ENCODE measurements at regions not wholly inside any gene's neighbourhood (a gene's known extent, or its start where the extent isn't known, plus 50 kb on each side); places are given as distances from the start of the nearest gene placed in this dataset.

DNA sequence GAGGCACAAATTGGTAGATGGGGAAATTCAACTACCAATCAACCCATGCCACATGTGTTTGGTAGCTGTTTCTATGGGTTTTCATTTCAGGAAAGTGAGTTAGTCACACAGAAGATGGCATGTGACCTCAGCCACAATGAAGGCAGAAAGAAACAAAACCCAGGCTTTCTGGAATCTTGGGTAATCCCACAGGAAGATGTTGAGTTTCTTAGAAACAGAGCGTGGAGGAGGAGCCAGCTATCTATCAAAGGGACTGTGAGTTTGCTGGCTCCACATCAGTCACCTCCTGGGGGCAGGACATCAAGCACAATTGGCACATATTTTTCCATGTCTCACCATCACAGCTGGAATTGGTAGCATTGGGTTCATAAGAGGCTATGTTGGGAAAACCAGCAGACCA is 188.9 kb upstream of the PLXNA2 start:
- H2AFZ ChIP-seq (ENCODE audit: low read length): no peak overlapping the region
- H3F3A ChIP-seq (ENCODE audit: low read depth): no peaks in the 10 kb centered on the region
- no peaks in the 10 kb centered on the region for H3K4me1 ChIP-seq (ENCODE audit: insufficient read depth, low read length, poor library complexity, severe bottlenecking)
- H3K27me3 ChIP-seq (ENCODE audit: insufficient read depth, low read length, poor library complexity, severe bottlenecking): no peaks in the 10 kb centered on the region
- no peak overlapping the region for H3K4me2 ChIP-seq (ENCODE audit: low read depth, low read length, poor library complexity, severe bottlenecking)
- no peak for TF ChIP-seq EZH2phosphoT487 (IDR thresholded peaks at IDR 0.05; ENCODE audit: borderline replicate concordance)
- TF ChIP-seq, protein P1, sequence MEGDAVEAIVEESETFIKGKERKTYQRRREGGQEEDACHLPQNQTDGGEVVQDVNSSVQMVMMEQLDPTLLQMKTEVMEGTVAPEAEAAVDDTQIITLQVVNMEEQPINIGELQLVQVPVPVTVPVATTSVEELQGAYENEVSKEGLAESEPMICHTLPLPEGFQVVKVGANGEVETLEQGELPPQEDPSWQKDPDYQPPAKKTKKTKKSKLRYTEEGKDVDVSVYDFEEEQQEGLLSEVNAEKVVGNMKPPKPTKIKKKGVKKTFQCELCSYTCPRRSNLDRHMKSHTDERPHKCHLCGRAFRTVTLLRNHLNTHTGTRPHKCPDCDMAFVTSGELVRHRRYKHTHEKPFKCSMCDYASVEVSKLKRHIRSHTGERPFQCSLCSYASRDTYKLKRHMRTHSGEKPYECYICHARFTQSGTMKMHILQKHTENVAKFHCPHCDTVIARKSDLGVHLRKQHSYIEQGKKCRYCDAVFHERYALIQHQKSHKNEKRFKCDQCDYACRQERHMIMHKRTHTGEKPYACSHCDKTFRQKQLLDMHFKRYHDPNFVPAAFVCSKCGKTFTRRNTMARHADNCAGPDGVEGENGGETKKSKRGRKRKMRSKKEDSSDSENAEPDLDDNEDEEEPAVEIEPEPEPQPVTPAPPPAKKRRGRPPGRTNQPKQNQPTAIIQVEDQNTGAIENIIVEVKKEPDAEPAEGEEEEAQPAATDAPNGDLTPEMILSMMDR (conservative IDR thresholded peaks at IDR 0.05; ENCODE audit: low read length): no peak
- H3K4me3 ChIP-seq (ENCODE audit: low read length, poor library complexity, severe bottlenecking): no peak overlapping the region
- H3K9ac ChIP-seq (ENCODE audit: low read depth, low read length, poor library complexity, severe bottlenecking): no peak overlapping the region
- H3K9me3 ChIP-seq (ENCODE audit: insufficient read depth, low read depth, low read length): no peaks in the 10 kb centered on the region
- H3K9me2 ChIP-seq (replicated peaks; ENCODE audit: low read depth, low read length): no peaks in the 10 kb centered on the region
- H4K20me1 ChIP-seq (ENCODE audit: insufficient read depth, low read length, poor library complexity, severe bottlenecking): no peaks in the 10 kb centered on the region
- no peaks in the 10 kb centered on the region for H3K79me2 ChIP-seq (ENCODE audit: insufficient read depth, low read length)
- H3K36me3 ChIP-seq (ENCODE audit: insufficient read depth, low read length): no peaks in the 10 kb centered on the region

GRCh38 chr1:208433971-208434370 is 189.8 kb upstream of the PLXNA2 start:
- Histone ChIP-seq H3K4me3 (ENCODE audit: low read length, poor library complexity, severe bottlenecking) (no peak overlapping the region), H3K9me2 (replicated peaks; ENCODE audit: low read depth, low read length) (no peaks in the 10 kb centered on the region), H3K27me3 (ENCODE audit: insufficient read depth, low read length, poor library complexity, severe bottlenecking) (no peaks in the 10 kb centered on the region), H3K36me3 (ENCODE audit: insufficient read depth, low read length) (no peaks in the 10 kb centered on the region), H3F3A (ENCODE audit: low read depth) (no peaks in the 10 kb centered on the region), H3K79me2 (ENCODE audit: insufficient read depth, low read length) (no peaks in the 10 kb centered on the region), H3K4me2 (ENCODE audit: low read depth, low read length, poor library complexity, severe bottlenecking) (no peak overlapping the region), H3K9me3 (ENCODE audit: insufficient read depth, low read depth, low read length) (no peaks in the 10 kb centered on the region), H4K20me1 (ENCODE audit: insufficient read depth, low read length, poor library complexity, severe bottlenecking) (no peaks in the 10 kb centered on the region), H3K4me1 (ENCODE audit: insufficient read depth, low read length, poor library complexity, severe bottlenecking) (no peaks in the 10 kb centered on the region), H3K9ac (ENCODE audit: low read depth, low read length, poor library complexity, severe bottlenecking) (no peak overlapping the region), H2AFZ (ENCODE audit: low read length) (no peak overlapping the region)
- TF ChIP-seq EZH2phosphoT487 (IDR thresholded peaks at IDR 0.05; ENCODE audit: borderline replicate concordance): no peak
- TF ChIP-seq, protein P1 (conservative IDR thresholded peaks at IDR 0.05; ENCODE audit: low read length): no peak

GRCh38 chr1:208437401-208437800 is 193.2 kb upstream of the PLXNA2 start:
- H3F3A ChIP-seq (ENCODE audit: low read depth): no peaks in the 10 kb centered on the region
- H4K20me1 ChIP-seq (ENCODE audit: insufficient read depth, low read length, poor library complexity, severe bottlenecking): no peaks in the 10 kb centered on the region
- no peak overlapping the region for H3K9ac ChIP-seq (ENCODE audit: low read depth, low read length, poor library complexity, severe bottlenecking)
- no peaks in the 10 kb centered on the region for H3K36me3 ChIP-seq (ENCODE audit: insufficient read depth, low read length)
- H3K79me2 ChIP-seq (ENCODE audit: insufficient read depth, low read length): no peaks in the 10 kb centered on the region
- no peaks in the 10 kb centered on the region for H3K9me2 ChIP-seq (replicated peaks; ENCODE audit: low read depth, low read length)
- H3K9me3 ChIP-seq (ENCODE audit: insufficient read depth, low read depth, low read length): no peaks in the 10 kb centered on the region
- H3K4me2 ChIP-seq (ENCODE audit: low read depth, low read length, poor library complexity, severe bottlenecking): no peak overlapping the region
- H3K4me1 ChIP-seq (ENCODE audit: insufficient read depth, low read length, poor library complexity, severe bottlenecking): no peaks in the 10 kb centered on the region
- TF ChIP-seq, protein P1 (conservative IDR thresholded peaks at IDR 0.05; ENCODE audit: low read length): no peak
- no peak for TF ChIP-seq EZH2phosphoT487 (IDR thresholded peaks at IDR 0.05; ENCODE audit: borderline replicate concordance)
- H3K4me3 ChIP-seq (ENCODE audit: low read length, poor library complexity, severe bottlenecking): no peak overlapping the region
- no peak overlapping the region for H2AFZ ChIP-seq (ENCODE audit: low read length)
- no peaks in the 10 kb centered on the region for H3K27me3 ChIP-seq (ENCODE audit: insufficient read depth, low read length, poor library complexity, severe bottlenecking)

Measured in Loucy (cell line).